Adipocyte (in vitro differentiated cells): ENCODE measurements at regions not wholly inside any gene's neighbourhood (a gene's known extent, or its start where the extent isn't known, plus 50 kb on each side); places are given as distances from the start of the nearest gene placed in this dataset.

Source experiments
- DNase-seq: peaks from one replicate; pipeline ENCODE4 v3.0.0-alpha.2; 2015; ENCODE audit warnings: low read depth
- H3K27me3 ChIP-seq: replicated peaks from 2 replicates; pipeline ENCODE4 v1.7.0; 2013; ENCODE audit warnings: mild to moderate bottlenecking, low read length, moderate library complexity; ENCODE audit not compliant: control insufficient read depth, insufficient read depth
- H3K36me3 ChIP-seq: 2 replicates; pipeline ENCODE4 v1.7.0; 2013; ENCODE audit warnings: low read length, mild to moderate bottlenecking, moderate library complexity; ENCODE audit not compliant: control insufficient read depth, insufficient read depth, severe bottlenecking
- H3K4me1 ChIP-seq: 2 replicates; pipeline ENCODE4 v1.7.0; 2013; ENCODE audit warnings: mild to moderate bottlenecking, low read length, moderate library complexity; ENCODE audit not compliant: control insufficient read depth, insufficient read depth
- H3K4me3 ChIP-seq: 2 replicates; pipeline ENCODE4 v1.7.0; 2013; ENCODE audit warnings: mild to moderate bottlenecking, low read length, moderate library complexity
- H3K9ac ChIP-seq: 2 replicates; pipeline ENCODE4 v1.7.0; 2013; ENCODE audit warnings: mild to moderate bottlenecking, low read length, moderate library complexity
- H3K9me3 ChIP-seq: 2 replicates; pipeline ENCODE4 v1.7.0; 2013; ENCODE audit warnings: mild to moderate bottlenecking, low read length, moderate library complexity; ENCODE audit not compliant: control insufficient read depth

GRCh38 chr16:51713502-51713901, 562.4 kb upstream of the SALL1 start:
- H3K9ac ChIP-seq, result no peak overlapping the region
- H3K27me3 ChIP-seq, result no peaks in the 10 kb centered on the region
- H3K36me3 ChIP-seq, result no peaks in the 10 kb centered on the region
- H3K4me1 ChIP-seq, result no peaks in the 10 kb centered on the region
- DNase-seq, result no peak
- no peak overlapping the region for H3K4me3 ChIP-seq
- H3K9me3 ChIP-seq, result peaks cover 14% of the 10 kb centered on the region

GRCh38 chr16:51710905-51711563, 560.0 kb upstream of the SALL1 start:
- H3K4me1 ChIP-seq, result no peaks in the 10 kb centered on the region
- H3K9ac ChIP-seq, result no peak overlapping the region
- no peaks in the 10 kb centered on the region for H3K36me3 ChIP-seq
- DNase-seq, result no peak
- H3K9me3 ChIP-seq, result peaks cover 24% of the 10 kb centered on the region
- H3K27me3 ChIP-seq, result no peaks in the 10 kb centered on the region
- H3K4me3 ChIP-seq, result no peak overlapping the region

- Histone ChIP-seq H3K27me3 (no peaks in the 10 kb centered on the region), H3K4me1 (no peaks in the 10 kb centered on the region), H3K4me3 (no peak overlapping the region), H3K9me3 (peaks cover 32% of the 10 kb centered on the region), H3K36me3 (no peaks in the 10 kb centered on the region), H3K9ac (no peak overlapping the region)
- DNase-seq, result no peak
Measured at GRCh38 chr16:51710186-51710585, 559.1 kb upstream of the SALL1 start.

- Histone ChIP-seq H3K9me3 (peaks cover 29% of the 10 kb centered on the region), H3K4me3 (no peak overlapping the region), H3K9ac (no peak overlapping the region), H3K36me3 (no peaks in the 10 kb centered on the region), H3K4me1 (no peaks in the 10 kb centered on the region), H3K27me3 (no peaks in the 10 kb centered on the region)
- DNase-seq, result no peak
Measured at GRCh38 chr16:51708861-51709260, 557.8 kb upstream of the SALL1 start.

GRCh38 chr16:51707666-51708065, 556.6 kb upstream of the SALL1 start:
- no peaks in the 10 kb centered on the region for H3K27me3 ChIP-seq
- H3K4me1 ChIP-seq, result no peaks in the 10 kb centered on the region
- no peak overlapping the region for H3K4me3 ChIP-seq
- H3K9me3 ChIP-seq, result peaks cover 35% of the 10 kb centered on the region
- no peak overlapping the region for H3K9ac ChIP-seq
- no peaks in the 10 kb centered on the region for H3K36me3 ChIP-seq
- DNase-seq, result no peak

- no peak overlapping the region for H3K4me3 ChIP-seq
- H3K27me3 ChIP-seq, result no peaks in the 10 kb centered on the region
- no peak for DNase-seq
Measured at GRCh38 chr16:51705142-51705541, 554.1 kb upstream of the SALL1 start.

GRCh38 chr16:51701025-51701424, 550.0 kb upstream of the SALL1 start:
- no peaks in the 10 kb centered on the region for H3K4me1 ChIP-seq
- no peak for DNase-seq
- no peak overlapping the region for H3K9ac ChIP-seq
- peaks cover 25% of the 10 kb centered on the region for H3K9me3 ChIP-seq
- no peaks in the 10 kb centered on the region for H3K36me3 ChIP-seq
- H3K27me3 ChIP-seq, result no peaks in the 10 kb centered on the region
- no peak overlapping the region for H3K4me3 ChIP-seq

More at GRCh38 chr16:51705142-51705541, 554.1 kb upstream of the SALL1 start:
- no peaks in the 10 kb centered on the region for H3K36me3 ChIP-seq
- no peaks in the 10 kb centered on the region for H3K4me1 ChIP-seq
- H3K9me3 ChIP-seq, result peaks cover 35% of the 10 kb centered on the region
- H3K9ac ChIP-seq, result no peak overlapping the region

GRCh38 chr16:51699686-51700396, 548.8 kb upstream of the SALL1 start:
- DNase-seq, result no peak
- H3K4me1 ChIP-seq, result no peaks in the 10 kb centered on the region
- H3K36me3 ChIP-seq, result no peaks in the 10 kb centered on the region

GRCh38 chr16:51698647-51699046, 547.6 kb upstream of the SALL1 start:
- no peak for DNase-seq
- Histone ChIP-seq H3K9me3 (peaks cover 22% of the 10 kb centered on the region), H3K27me3 (no peaks in the 10 kb centered on the region), H3K4me1 (no peaks in the 10 kb centered on the region), H3K36me3 (no peaks in the 10 kb centered on the region), H3K4me3 (no peak overlapping the region), H3K9ac (no peak overlapping the region)

More at GRCh38 chr16:51699686-51700396, 548.8 kb upstream of the SALL1 start:
- Histone ChIP-seq H3K9me3 (peaks cover 15% of the 10 kb centered on the region), H3K4me3 (no peak overlapping the region), H3K27me3 (no peaks in the 10 kb centered on the region), H3K9ac (no peak overlapping the region)

- Histone ChIP-seq H3K4me3 (no peak overlapping the region), H3K27me3 (no peaks in the 10 kb centered on the region), H3K9me3 (peaks cover 20% of the 10 kb centered on the region), H3K9ac (no peak overlapping the region), H3K4me1 (no peaks in the 10 kb centered on the region), H3K36me3 (no peaks in the 10 kb centered on the region)
- DNase-seq, result no peak
Measured at GRCh38 chr16:51697454-51697853, 546.4 kb upstream of the SALL1 start.

GRCh38 chr16:51696376-51696775, 545.3 kb upstream of the SALL1 start:
- H3K4me1 ChIP-seq, result no peaks in the 10 kb centered on the region
- no peaks in the 10 kb centered on the region for H3K36me3 ChIP-seq
- H3K9me3 ChIP-seq, result peaks cover 24% of the 10 kb centered on the region
- no peaks in the 10 kb centered on the region for H3K27me3 ChIP-seq
- no peak for DNase-seq
- H3K4me3 ChIP-seq, result no peak overlapping the region
- H3K9ac ChIP-seq, result no peak overlapping the region
